ENCODE measurements at regions not wholly inside any gene's neighbourhood (a gene's known extent, or its start where the extent isn't known, plus 50 kb on each side); places are given as distances from the start of the nearest gene placed in this dataset.

DNA sequence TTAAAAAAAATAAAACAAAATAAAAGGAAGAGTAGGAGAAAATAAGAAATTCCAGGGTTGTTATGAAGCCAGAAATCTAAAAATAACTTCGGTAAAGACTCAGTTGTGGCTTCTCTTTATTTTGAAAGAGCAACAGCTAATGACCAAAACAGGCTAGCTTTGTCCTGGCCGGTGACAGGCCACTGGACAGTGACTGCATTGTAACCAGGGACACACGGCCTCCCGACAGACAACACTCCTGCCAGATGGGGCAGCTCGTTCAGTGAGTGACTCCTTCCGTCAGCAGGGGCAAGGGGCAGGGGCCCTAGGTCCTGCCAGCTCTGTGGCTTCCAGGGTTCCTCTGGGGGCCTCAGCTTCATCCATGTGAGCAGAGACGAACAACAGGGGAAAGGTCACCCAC lies 173.4 kb downstream of the KATNAL1 start:
- Mint-ChIP-seq H3K36me3 (no peaks in the 10 kb centered on the region), H3K9me3 (no peaks in the 10 kb centered on the region), H3K4me1 (peaks cover 22% of the 10 kb centered on the region), H3K4me3 (no peak overlapping the region), H3K27ac (no peak overlapping the region)
- no peak for DNase-seq (ENCODE audit: low spot score in 2 of 2)
- no peak for ATAC-seq

DNA sequence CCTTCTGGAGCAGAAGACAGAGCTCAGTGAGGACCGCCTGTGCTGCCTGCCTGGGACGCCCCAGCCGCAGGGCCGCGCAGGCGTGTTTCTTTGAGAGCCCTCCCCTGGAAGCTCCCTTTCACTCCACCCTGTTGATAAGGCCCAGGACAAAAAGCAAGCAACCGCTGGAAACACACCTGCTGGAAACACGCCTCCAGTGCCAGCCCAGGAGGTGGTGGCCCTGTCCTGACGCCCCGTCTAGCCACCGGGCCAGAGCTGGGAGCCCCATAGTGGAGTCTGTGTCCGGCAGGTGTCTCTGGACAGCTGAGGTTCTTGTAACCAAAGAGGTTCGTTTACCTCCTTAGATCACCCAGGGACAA lies 173.8 kb downstream of the KATNAL1 start:
- ATAC-seq (no peak), DNase-seq (ENCODE audit: low spot score in 2 of 2) (no peak)
- Mint-ChIP-seq H3K4me3 (no peak overlapping the region), H3K9me3 (no peaks in the 10 kb centered on the region), H3K27ac (no peak overlapping the region), H3K4me1 (peaks cover 24% of the 10 kb centered on the region), H3K36me3 (no peaks in the 10 kb centered on the region)

DNA sequence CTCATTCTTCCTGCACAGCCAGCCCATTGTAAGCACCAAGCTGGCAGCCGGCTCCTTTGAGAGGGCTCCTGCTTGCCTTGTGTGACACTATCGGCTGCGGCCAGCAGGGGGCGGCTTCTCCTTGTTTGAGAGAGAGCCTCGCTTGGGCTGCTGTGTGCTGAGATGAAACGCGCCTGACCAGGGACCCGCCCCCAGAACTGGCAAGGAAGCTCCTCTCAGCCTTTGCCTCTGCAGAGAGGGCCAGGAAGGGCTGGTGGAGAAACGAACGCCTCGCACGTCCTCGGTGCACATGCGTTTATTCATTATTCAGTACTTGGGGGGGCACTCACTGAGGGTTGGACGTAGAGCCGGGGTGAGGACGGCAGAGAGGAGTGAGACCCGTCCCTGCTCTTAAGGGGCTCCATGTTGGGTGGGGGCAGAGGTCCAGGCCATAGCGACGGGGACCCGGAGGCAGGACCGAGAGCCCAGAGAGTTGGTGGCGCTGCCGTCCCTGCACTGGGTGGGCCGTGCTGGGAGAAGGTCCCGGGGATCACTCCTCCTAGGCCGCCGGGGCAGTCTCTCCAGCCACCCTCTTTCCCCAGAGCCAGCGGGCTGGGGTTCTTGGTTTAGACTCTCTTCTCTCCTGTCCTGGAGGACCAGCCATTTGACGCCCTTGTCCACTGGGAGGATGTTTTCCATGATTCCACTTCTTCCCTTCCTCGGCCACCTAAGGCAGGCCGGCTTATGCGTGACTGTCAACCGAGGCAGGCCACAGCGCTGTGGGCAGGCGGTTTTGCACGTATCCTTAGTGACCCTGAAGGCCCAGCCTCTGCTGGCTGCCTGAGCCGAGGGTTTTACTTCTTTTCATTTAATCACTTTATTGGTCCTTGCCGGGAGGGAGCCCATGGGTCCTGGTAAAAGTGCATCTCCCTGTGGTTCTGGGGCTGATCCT lies 174.5 kb downstream of the KATNAL1 start:
- Mint-ChIP-seq H3K36me3 (no peaks in the 10 kb centered on the region), H3K9me3 (no peaks in the 10 kb centered on the region), H3K27ac (peak overlapping the region; percentile 27), H3K4me1 (peaks cover 29% of the 10 kb centered on the region), H3K4me3 (peak overlapping the region; percentile 39)
- peak; percentile 98 for ATAC-seq
- peak; percentile 97 to 98 for DNase-seq (ENCODE audit: low spot score in 2 of 2)

DNA sequence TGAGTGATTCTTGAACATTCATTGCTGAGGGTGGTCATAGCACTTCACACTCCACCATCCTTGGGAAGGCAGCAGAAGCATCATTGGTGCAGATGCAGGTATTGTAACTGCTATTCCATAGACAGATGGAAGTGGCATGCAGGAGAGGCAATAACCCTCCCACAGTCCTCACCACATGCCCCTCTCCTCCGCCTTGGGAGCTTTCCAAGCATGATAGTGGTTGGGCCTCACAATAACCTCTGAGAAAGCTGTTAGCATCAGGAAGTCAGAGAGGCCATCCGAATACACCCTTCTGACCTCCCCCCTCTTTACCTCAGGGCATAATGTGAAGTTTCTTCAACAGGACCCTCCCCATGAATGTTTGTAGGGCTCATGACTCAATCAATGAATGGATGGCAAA lies 177.9 kb downstream of the KATNAL1 start:
- no peak overlapping the region for H3K4me3 Mint-ChIP-seq
- no peak overlapping the region for H3K27ac Mint-ChIP-seq
- no peaks in the 10 kb centered on the region for H3K36me3 Mint-ChIP-seq
- DNase-seq (ENCODE audit: low spot score in 2 of 2): no peak
- peaks cover 20% of the 10 kb centered on the region for H3K4me1 Mint-ChIP-seq
- ATAC-seq: no peak
- H3K9me3 Mint-ChIP-seq: no peaks in the 10 kb centered on the region

DNA sequence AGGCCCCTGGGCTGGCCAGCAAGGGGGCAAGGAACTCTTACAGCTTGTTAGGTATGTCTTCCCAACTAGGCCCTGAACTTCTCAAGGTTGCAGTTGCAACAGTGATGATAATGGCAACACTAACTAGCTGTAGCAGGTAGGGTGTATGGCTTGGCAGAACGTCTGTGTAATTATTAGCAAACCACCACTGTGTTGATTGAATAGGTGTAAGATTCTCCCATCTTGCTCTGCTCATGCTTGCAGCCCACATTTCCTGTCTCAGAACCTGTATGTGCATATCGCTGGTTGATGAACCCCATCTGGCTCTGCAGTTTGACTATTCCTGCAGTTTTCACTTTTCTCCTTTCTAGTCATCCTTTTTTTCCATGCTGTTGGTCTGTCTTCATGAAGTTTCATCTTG lies 178.8 kb downstream of the KATNAL1 start:
- DNase-seq (ENCODE audit: low spot score in 2 of 2) (no peak), ATAC-seq (no peak)
- Mint-ChIP-seq H3K4me3 (no peak overlapping the region), H3K27ac (no peak overlapping the region), H3K36me3 (no peaks in the 10 kb centered on the region), H3K4me1 (peaks cover 21% of the 10 kb centered on the region), H3K9me3 (no peaks in the 10 kb centered on the region)

DNA sequence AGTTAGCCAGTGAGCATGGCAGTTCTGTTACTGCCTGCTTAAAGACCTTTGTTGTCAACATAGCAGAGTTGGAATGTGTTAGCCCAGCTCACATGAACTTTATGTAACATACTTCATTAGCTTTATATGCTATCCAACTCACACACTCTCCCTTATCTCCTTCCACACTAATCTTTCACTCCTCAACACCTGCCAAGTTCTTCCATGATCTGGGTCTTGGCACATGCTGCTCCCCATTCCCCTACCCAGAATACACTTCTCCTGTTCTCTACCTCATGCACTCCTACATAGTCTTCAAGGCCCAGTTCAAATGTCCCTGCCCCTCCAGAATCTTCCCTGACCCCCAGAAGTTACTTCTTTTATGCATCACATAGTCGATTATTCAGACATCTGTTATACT lies 179.3 kb downstream of the KATNAL1 start:
- Mint-ChIP-seq H3K4me3 (no peak overlapping the region), H3K27ac (no peak overlapping the region), H3K4me1 (peaks cover 21% of the 10 kb centered on the region), H3K9me3 (no peaks in the 10 kb centered on the region), H3K36me3 (no peaks in the 10 kb centered on the region)
- ATAC-seq (no peak), DNase-seq (ENCODE audit: low spot score in 2 of 2) (no peak)

DNA sequence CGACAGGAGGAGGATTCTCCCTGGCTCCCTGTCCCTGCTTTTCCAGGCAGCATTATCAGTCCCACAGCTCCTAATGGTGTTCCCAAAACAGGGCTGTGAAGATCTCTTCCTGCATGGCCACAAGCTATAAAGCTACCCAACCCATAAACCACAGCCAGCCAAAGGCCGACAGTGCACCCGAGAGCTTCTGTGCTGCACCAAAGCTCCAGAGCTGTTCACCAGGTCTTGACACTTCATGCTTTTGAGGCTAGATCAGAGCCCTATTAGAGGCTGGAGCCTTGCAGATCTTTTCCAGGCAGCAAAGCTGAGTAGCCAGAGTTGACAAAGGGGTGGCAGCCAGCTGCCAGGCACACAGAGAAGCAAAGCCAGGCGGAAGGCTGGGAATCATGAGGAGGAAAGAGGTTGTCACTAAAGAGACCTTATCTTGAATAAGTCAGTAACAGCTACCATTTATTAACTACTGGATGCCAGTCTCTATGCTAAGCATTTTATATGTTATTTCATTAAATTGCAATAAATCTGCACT lies 180.4 kb downstream of the KATNAL1 start:
- no peaks in the 10 kb centered on the region for H3K36me3 Mint-ChIP-seq
- no peak overlapping the region for H3K27ac Mint-ChIP-seq
- no peaks in the 10 kb centered on the region for H3K9me3 Mint-ChIP-seq
- DNase-seq (ENCODE audit: low spot score in 2 of 2) (no peak), ATAC-seq (no peak)
- peaks cover 17% of the 10 kb centered on the region for H3K4me1 Mint-ChIP-seq
- no peak overlapping the region for H3K4me3 Mint-ChIP-seq

DNA sequence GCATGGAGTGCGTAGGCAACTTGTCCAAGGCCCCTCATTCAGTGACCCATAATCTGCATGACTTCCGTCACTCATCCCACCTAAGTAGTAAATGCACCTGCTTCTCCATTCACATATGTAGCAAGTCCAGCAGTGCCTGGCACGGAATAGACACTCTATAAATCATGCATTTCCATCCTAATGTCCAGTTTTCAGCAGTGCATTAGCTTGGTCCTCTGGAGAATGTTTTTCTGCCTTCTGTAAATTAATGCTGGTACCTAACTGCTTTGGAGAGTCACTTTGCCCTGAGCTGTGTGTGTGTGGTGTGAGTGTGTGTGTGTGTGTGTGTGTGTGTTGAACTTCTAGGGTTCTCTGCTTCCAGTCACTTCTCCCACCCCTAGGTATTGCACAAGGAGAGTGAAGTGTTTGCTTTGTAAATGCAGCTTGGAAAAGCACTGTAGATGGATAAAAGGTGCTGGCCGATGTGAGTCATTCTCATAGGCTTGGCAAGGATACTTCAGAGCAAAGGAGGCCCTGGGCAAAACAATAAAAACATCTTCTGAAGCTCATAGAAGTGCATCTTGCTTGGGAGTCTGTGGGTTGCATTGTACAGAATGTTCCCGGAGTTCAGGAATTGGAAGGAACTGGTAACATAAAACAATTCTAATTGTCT lies 181.8 kb downstream of the KATNAL1 start:
- no peaks in the 10 kb centered on the region for H3K9me3 Mint-ChIP-seq
- no peak overlapping the region for H3K4me3 Mint-ChIP-seq
- peaks cover 31% of the 10 kb centered on the region for H3K4me1 Mint-ChIP-seq
- no peak overlapping the region for H3K27ac Mint-ChIP-seq
- ATAC-seq: no peak
- H3K36me3 Mint-ChIP-seq: no peaks in the 10 kb centered on the region
- no peak for DNase-seq (ENCODE audit: low spot score in 2 of 2)

DNA sequence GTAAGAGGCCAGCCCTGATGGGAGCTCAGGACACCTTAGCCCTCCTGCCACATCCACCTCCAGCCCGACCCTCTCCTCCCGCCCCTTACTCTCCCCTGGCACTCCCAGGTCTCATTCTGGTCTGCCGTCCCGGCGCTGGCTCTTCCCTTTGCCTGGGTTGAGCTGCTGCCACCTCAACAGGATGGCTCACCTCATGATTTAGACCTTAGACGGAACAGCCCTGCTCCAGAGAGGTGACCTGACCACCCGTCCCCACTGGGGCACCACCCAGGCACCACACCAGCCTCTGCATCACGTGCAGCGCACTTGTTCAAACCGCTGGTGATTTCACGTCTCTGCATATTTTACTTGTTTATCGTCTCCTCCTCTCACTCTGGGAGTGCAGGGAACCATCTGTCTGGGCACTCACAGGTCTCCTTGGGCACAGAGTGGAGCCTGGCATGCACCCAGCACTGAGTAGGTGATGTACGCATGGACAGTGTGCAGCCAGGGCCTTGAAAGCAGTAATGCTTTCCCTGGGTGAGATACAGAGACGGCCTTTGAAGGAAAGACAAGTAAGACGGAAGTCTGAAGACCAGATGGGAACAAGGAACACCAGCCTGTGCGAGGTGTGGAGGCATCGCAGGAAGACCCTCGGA lies 183.1 kb downstream of the KATNAL1 start:
- peaks cover 43% of the 10 kb centered on the region for H3K4me1 Mint-ChIP-seq
- no peak overlapping the region for H3K4me3 Mint-ChIP-seq
- H3K36me3 Mint-ChIP-seq: no peaks in the 10 kb centered on the region
- H3K9me3 Mint-ChIP-seq: no peaks in the 10 kb centered on the region
- DNase-seq (ENCODE audit: low spot score in 2 of 2): no peak
- no peak for ATAC-seq
- H3K27ac Mint-ChIP-seq: no peak overlapping the region

DNA sequence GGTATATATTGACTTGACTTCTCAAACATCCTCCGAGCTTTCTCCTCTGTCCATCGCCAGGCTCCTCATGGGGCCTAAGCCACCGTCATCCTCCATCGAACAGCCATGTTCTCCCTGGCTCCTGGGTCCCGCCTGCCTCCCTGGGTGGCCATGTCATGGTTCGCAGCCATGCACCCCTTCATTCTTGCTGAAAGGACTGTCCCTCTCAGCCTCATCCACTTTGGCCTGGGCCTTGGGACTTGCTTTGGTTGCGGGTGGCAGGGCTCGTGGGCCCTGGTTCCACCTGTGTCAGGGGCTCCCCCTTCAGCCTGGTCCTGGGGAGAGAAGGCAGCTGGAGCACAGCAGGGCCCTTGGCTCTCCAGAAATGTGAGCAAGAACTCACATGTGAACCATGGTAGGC lies 183.8 kb downstream of the KATNAL1 start:
- no peak for ATAC-seq

DNA sequence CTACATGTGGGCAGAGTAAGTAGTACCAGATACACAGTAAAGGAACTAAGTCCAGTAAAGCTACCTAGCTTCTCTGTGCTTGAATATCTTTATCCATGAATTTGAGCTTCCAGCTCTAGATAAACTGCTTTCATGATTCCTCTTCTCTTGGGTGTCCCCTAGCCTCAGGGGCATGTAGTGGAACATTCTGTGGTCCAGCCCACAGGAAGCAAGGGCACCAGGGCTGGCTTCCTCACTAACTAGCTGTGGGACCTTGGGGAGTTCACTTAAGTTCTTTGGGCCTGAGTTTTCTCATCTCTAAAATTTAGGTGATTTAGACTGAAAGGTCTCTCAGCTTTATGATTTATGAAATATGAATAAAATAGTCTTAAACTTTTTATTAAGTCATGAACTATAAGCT lies 185.7 kb downstream of the KATNAL1 start:
- peak overlapping the region; percentile 27 for H3K27ac Mint-ChIP-seq
- H3K4me3 Mint-ChIP-seq: no peak overlapping the region
- DNase-seq (ENCODE audit: low spot score in 2 of 2): no peak
- H3K9me3 Mint-ChIP-seq: no peaks in the 10 kb centered on the region
- peak; percentile 64 for ATAC-seq
- H3K4me1 Mint-ChIP-seq: peaks cover 39% of the 10 kb centered on the region
- no peaks in the 10 kb centered on the region for H3K36me3 Mint-ChIP-seq

More for the DNA sequence above, 183.8 kb downstream of the KATNAL1 start:
- no peak overlapping the region for H3K27ac Mint-ChIP-seq
- no peak overlapping the region for H3K4me3 Mint-ChIP-seq
- H3K9me3 Mint-ChIP-seq: no peaks in the 10 kb centered on the region
- no peaks in the 10 kb centered on the region for H3K36me3 Mint-ChIP-seq
- peaks cover 45% of the 10 kb centered on the region for H3K4me1 Mint-ChIP-seq
- no peak for DNase-seq (ENCODE audit: low spot score in 2 of 2)

DNA sequence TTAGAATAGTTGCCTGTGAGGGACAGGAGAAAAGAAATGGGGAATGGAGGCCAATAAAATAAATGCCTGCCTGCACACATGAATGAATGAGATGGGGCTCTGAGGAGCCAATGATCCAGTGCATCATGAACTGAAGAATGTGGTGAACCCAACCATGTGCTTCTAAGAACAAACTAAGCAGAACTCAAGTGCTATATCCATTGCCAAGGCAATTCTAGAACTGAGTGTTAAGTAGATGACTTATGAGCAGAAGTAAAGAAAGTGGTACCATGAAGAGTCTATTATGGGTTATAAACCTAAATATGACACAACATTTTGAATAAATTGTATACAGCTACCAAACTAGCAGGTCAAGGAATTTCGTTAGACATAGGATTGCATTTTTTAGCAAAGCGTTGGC lies 186.1 kb downstream of the KATNAL1 start:
- H3K9me3 Mint-ChIP-seq: no peaks in the 10 kb centered on the region
- H3K4me3 Mint-ChIP-seq: no peak overlapping the region
- H3K36me3 Mint-ChIP-seq: no peaks in the 10 kb centered on the region
- DNase-seq (ENCODE audit: low spot score in 2 of 2) (no peak), ATAC-seq (peak; percentile 52)
- H3K4me1 Mint-ChIP-seq: peaks cover 39% of the 10 kb centered on the region
- H3K27ac Mint-ChIP-seq: peak overlapping the region; percentile 27

DNA sequence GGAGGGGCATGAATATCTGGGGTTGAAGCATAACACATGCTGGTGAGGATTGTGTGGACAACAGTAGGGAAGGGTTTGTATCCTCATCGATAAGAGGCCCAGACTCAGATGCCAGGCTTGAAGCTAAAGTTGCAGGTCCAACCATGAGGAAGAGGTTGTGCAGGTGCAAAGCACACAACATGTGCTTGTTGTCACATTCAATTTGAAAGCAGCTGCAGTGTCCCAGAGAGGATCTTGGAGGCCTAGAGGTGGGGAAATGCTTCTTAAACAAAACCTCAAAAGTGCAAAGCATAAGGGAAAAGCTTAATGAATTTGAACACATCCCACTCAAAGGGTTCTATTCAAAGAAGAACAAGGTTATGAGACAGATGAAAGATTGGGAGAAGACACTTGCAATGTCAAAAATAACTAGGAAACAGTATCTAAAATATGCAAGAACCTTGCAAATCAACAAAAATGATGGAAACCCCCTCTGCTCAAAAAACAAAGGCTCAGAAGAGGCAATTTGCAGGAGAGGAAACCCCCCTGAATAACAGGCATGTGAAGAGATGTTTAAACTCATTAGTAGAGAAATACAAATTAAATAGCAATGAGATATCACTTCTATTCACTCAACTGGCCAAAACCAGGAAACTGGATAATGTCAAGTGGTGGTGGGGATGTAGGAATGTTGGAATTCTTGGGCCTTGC lies 187.1 kb downstream of the KATNAL1 start:
- Mint-ChIP-seq H3K9me3 (no peaks in the 10 kb centered on the region), H3K27ac (no peak overlapping the region), H3K4me3 (no peak overlapping the region), H3K36me3 (no peaks in the 10 kb centered on the region), H3K4me1 (peaks cover 39% of the 10 kb centered on the region)
- DNase-seq (ENCODE audit: low spot score in 2 of 2) (no peak), ATAC-seq (no peak)

DNA sequence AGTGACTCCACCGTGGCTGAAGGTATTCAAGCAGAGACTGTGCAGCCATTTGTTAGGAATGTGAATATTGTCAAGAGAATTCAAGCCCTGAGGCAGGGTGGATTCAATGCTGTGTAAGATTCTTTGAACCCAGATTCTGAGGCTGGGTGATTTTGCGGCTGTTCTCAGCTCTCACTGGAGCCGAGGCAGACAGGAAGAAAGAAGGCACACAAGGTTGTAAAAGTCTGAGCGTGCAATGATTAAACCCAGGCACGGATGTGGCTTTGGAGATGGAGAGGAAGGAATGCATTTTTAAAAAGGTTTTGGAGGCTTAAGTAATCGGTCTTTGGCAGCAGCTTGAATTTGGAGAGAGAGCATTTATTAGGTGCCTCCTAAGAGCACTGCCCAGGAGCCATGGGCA lies 187.9 kb downstream of the KATNAL1 start:
- Mint-ChIP-seq H3K36me3 (no peaks in the 10 kb centered on the region), H3K4me3 (peak overlapping the region; percentile 2), H3K9me3 (no peaks in the 10 kb centered on the region), H3K27ac (no peak overlapping the region), H3K4me1 (peaks cover 39% of the 10 kb centered on the region)
- no peak for DNase-seq (ENCODE audit: low spot score in 2 of 2)
- peak; percentile 31 for ATAC-seq

DNA sequence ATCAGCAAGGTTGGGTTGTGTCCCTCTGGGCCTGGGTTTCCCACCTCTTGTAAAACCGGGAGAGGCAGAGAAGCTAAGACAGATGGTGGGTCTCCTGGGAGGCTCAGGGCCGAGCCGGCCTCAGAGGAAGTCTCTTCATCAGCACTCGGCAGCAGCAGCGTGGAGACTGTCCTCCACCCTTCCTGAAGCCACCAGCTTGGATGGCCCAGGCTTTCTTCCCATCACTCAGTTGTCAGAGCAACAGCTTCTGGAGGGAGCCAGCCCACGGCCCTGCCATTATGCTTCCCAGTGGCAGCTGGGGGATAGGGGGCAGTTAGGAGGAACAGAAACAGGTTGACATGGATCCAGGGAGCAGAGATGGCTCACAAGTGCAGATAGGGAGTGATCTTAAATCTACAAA lies 191.0 kb downstream of the KATNAL1 start:
- Mint-ChIP-seq H3K9me3 (no peaks in the 10 kb centered on the region), H3K27ac (peak overlapping the region; percentile 33), H3K4me3 (no peak overlapping the region), H3K4me1 (peaks cover 35% of the 10 kb centered on the region), H3K36me3 (no peaks in the 10 kb centered on the region)
- ATAC-seq (no peak), DNase-seq (ENCODE audit: low spot score in 2 of 2) (no peak)

Measured in stimulated activated effector memory CD8-positive, alpha-beta T cell treated with anti-CD3 and anti-CD28 coated beads, Interleukin-12 subunit alpha, Interleukin-12 subunit beta, amount 100 ng/mL, for 72 hours (primary cell).